ENCODE measurements at regions not wholly inside any gene's neighbourhood (a gene's known extent, or its start where the extent isn't known, plus 50 kb on each side); places are given as distances from the start of the nearest gene placed in this dataset.

- TF ChIP-seq EZH2 (IDR thresholded peaks at IDR 0.05; ENCODE audit: low read depth, low read length, severe bottlenecking) = no peak
- TF ChIP-seq SRF (IDR thresholded peaks at IDR 0.05; ENCODE audit: low read depth, low read length) = no peak
- no peak for TF ChIP-seq FOSL1 (IDR thresholded peaks at IDR 0.05; ENCODE audit: insufficient read depth, low read depth, low read length)
Observed at GRCh38 chr12:126030573-126030972, 965.3 kb downstream of the AACS start (continued).
